ENCODE measurements at regions not wholly inside any gene's neighbourhood (a gene's known extent, or its start where the extent isn't known, plus 50 kb on each side); places are given as distances from the start of the nearest gene placed in this dataset.

- 93% methylated on average over 3 of the region's 3 CpGs for WGBS
Measured at GRCh38 chr12:66956300-66956699, 277.4 kb upstream of the GRIP1 start.

GRCh38 chr12:66959276-66959675 lies 280.4 kb upstream of the GRIP1 start:
- Histone ChIP-seq H3K18ac (ENCODE audit: low read depth in 1 of 2, low read length in 2 of 2) (no peak overlapping the region), H3K27me3 (ENCODE audit: control insufficient read depth in 1 of 2, insufficient read depth in 1 of 2, low read length in 2 of 2) (no peaks in the 10 kb centered on the region), H3K4me1 (ENCODE audit: control insufficient read depth, insufficient read depth, low read depth, low read length) (no peaks in the 10 kb centered on the region), H4K91ac (ENCODE audit: low read length) (no peak overlapping the region), H3K27ac (ENCODE audit: low read length, poor library complexity, severe bottlenecking) (no peak overlapping the region), H2AK5ac (ENCODE audit: low read length, severe bottlenecking) (no peak overlapping the region), H3K14ac (ENCODE audit: low read length in 2 of 2) (no peak overlapping the region), H2AFZ (ENCODE audit: low read depth, low read length) (no peak overlapping the region), H2BK12ac (ENCODE audit: low read length in 2 of 2) (no peak overlapping the region), H4K8ac (ENCODE audit: low read length) (no peak overlapping the region), H3K36me3 (ENCODE audit: control insufficient read depth in 1 of 2, insufficient read depth in 2 of 2, low read depth in 1 of 2, low read length in 2 of 2) (no peaks in the 10 kb centered on the region), H2BK15ac (ENCODE audit: low read depth, poor library complexity, severe bottlenecking) (no peak overlapping the region), H3K9ac (ENCODE audit: low read length) (no peak overlapping the region), H3K4ac (ENCODE audit: low read depth in 1 of 2, low read length in 2 of 2) (no peak overlapping the region), H3K4me3 (ENCODE audit: insufficient read depth in 1 of 2, low read depth in 1 of 2, low read length in 2 of 2) (no peak overlapping the region), H3K4me2 (ENCODE audit: low read length, poor library complexity, severe bottlenecking) (no peak overlapping the region), H3K79me1 (replicated peaks; ENCODE audit: low read length, poor library complexity, severe bottlenecking) (no peaks in the 10 kb centered on the region), H3K9me3 (ENCODE audit: control insufficient read depth, low read length) (no peaks in the 10 kb centered on the region), H2BK120ac (ENCODE audit: low read depth, low read length) (no peak overlapping the region), H3K23ac (ENCODE audit: low read length in 2 of 2) (no peak overlapping the region), H2BK5ac (ENCODE audit: low read depth, low read length, poor library complexity, severe bottlenecking) (no peak overlapping the region)
- DNase-seq: no peak
- WGBS: no CpG with 5 or more reads among the region's 2 CpGs

More at GRCh38 chr12:66956300-66956699, 277.4 kb upstream of the GRIP1 start:
- H3K27me3 ChIP-seq (ENCODE audit: control insufficient read depth in 1 of 2, insufficient read depth in 1 of 2, low read length in 2 of 2): no peaks in the 10 kb centered on the region
- H3K9ac ChIP-seq (ENCODE audit: low read length): no peak overlapping the region
- H2BK120ac ChIP-seq (ENCODE audit: low read depth, low read length): no peak overlapping the region
- H2BK15ac ChIP-seq (ENCODE audit: low read depth, poor library complexity, severe bottlenecking): no peak overlapping the region
- H3K4me2 ChIP-seq (ENCODE audit: low read length, poor library complexity, severe bottlenecking): no peak overlapping the region
- no peaks in the 10 kb centered on the region for H3K79me1 ChIP-seq (replicated peaks; ENCODE audit: low read length, poor library complexity, severe bottlenecking)
- H3K14ac ChIP-seq (ENCODE audit: low read length in 2 of 2): no peak overlapping the region
- DNase-seq: no peak
- H3K4me1 ChIP-seq (ENCODE audit: control insufficient read depth, insufficient read depth, low read depth, low read length): no peaks in the 10 kb centered on the region
- H3K18ac ChIP-seq (ENCODE audit: low read depth in 1 of 2, low read length in 2 of 2): no peak overlapping the region
- no peak overlapping the region for H4K91ac ChIP-seq (ENCODE audit: low read length)
- no peak overlapping the region for H3K23ac ChIP-seq (ENCODE audit: low read length in 2 of 2)
- H2BK12ac ChIP-seq (ENCODE audit: low read length in 2 of 2): no peak overlapping the region
- H3K4ac ChIP-seq (ENCODE audit: low read depth in 1 of 2, low read length in 2 of 2): no peak overlapping the region
- no peak overlapping the region for H2BK5ac ChIP-seq (ENCODE audit: low read depth, low read length, poor library complexity, severe bottlenecking)
- no peak overlapping the region for H3K27ac ChIP-seq (ENCODE audit: low read length, poor library complexity, severe bottlenecking)
- no peak overlapping the region for H2AK5ac ChIP-seq (ENCODE audit: low read length, severe bottlenecking)
- no peak overlapping the region for H2AFZ ChIP-seq (ENCODE audit: low read depth, low read length)
- H3K9me3 ChIP-seq (ENCODE audit: control insufficient read depth, low read length): no peaks in the 10 kb centered on the region
- H3K4me3 ChIP-seq (ENCODE audit: insufficient read depth in 1 of 2, low read depth in 1 of 2, low read length in 2 of 2): no peak overlapping the region
- no peak overlapping the region for H4K8ac ChIP-seq (ENCODE audit: low read length)
- no peaks in the 10 kb centered on the region for H3K36me3 ChIP-seq (ENCODE audit: control insufficient read depth in 1 of 2, insufficient read depth in 2 of 2, low read depth in 1 of 2, low read length in 2 of 2)

GRCh38 chr12:66960006-66960405 lies 281.1 kb upstream of the GRIP1 start:
- WGBS: 71% methylated on average over 1 of the region's 1 CpG
- Histone ChIP-seq H2BK15ac (ENCODE audit: low read depth, poor library complexity, severe bottlenecking) (no peak overlapping the region), H2BK120ac (ENCODE audit: low read depth, low read length) (no peak overlapping the region), H2AK5ac (ENCODE audit: low read length, severe bottlenecking) (no peak overlapping the region), H2AFZ (ENCODE audit: low read depth, low read length) (no peak overlapping the region), H3K14ac (ENCODE audit: low read length in 2 of 2) (no peak overlapping the region), H3K4ac (ENCODE audit: low read depth in 1 of 2, low read length in 2 of 2) (no peak overlapping the region), H3K9me3 (ENCODE audit: control insufficient read depth, low read length) (no peaks in the 10 kb centered on the region), H4K8ac (ENCODE audit: low read length) (no peak overlapping the region), H3K27me3 (ENCODE audit: control insufficient read depth in 1 of 2, insufficient read depth in 1 of 2, low read length in 2 of 2) (no peaks in the 10 kb centered on the region), H3K4me2 (ENCODE audit: low read length, poor library complexity, severe bottlenecking) (no peak overlapping the region), H2BK5ac (ENCODE audit: low read depth, low read length, poor library complexity, severe bottlenecking) (no peak overlapping the region), H3K23ac (ENCODE audit: low read length in 2 of 2) (no peak overlapping the region), H3K9ac (ENCODE audit: low read length) (no peak overlapping the region), H3K27ac (ENCODE audit: low read length, poor library complexity, severe bottlenecking) (no peak overlapping the region), H4K91ac (ENCODE audit: low read length) (no peak overlapping the region), H2BK12ac (ENCODE audit: low read length in 2 of 2) (no peak overlapping the region), H3K36me3 (ENCODE audit: control insufficient read depth in 1 of 2, insufficient read depth in 2 of 2, low read depth in 1 of 2, low read length in 2 of 2) (no peaks in the 10 kb centered on the region), H3K4me3 (ENCODE audit: insufficient read depth in 1 of 2, low read depth in 1 of 2, low read length in 2 of 2) (no peak overlapping the region), H3K18ac (ENCODE audit: low read depth in 1 of 2, low read length in 2 of 2) (no peak overlapping the region), H3K4me1 (ENCODE audit: control insufficient read depth, insufficient read depth, low read depth, low read length) (no peaks in the 10 kb centered on the region), H3K79me1 (replicated peaks; ENCODE audit: low read length, poor library complexity, severe bottlenecking) (no peaks in the 10 kb centered on the region)
- no peak for DNase-seq

GRCh38 chr12:66960704-66961690 lies 282.1 kb upstream of the GRIP1 start:
- Histone ChIP-seq H3K27ac (ENCODE audit: low read length, poor library complexity, severe bottlenecking) (no peak overlapping the region), H3K79me1 (replicated peaks; ENCODE audit: low read length, poor library complexity, severe bottlenecking) (no peaks in the 10 kb centered on the region), H3K18ac (ENCODE audit: low read depth in 1 of 2, low read length in 2 of 2) (no peak overlapping the region), H2AFZ (ENCODE audit: low read depth, low read length) (no peak overlapping the region), H2BK12ac (ENCODE audit: low read length in 2 of 2) (no peak overlapping the region), H3K4me2 (ENCODE audit: low read length, poor library complexity, severe bottlenecking) (no peak overlapping the region), H2BK120ac (ENCODE audit: low read depth, low read length) (no peak overlapping the region), H2AK5ac (ENCODE audit: low read length, severe bottlenecking) (no peak overlapping the region), H4K8ac (ENCODE audit: low read length) (no peak overlapping the region), H3K9ac (ENCODE audit: low read length) (no peak overlapping the region), H4K91ac (ENCODE audit: low read length) (no peak overlapping the region), H3K27me3 (ENCODE audit: control insufficient read depth in 1 of 2, insufficient read depth in 1 of 2, low read length in 2 of 2) (no peaks in the 10 kb centered on the region), H3K36me3 (ENCODE audit: control insufficient read depth in 1 of 2, insufficient read depth in 2 of 2, low read depth in 1 of 2, low read length in 2 of 2) (no peaks in the 10 kb centered on the region), H3K4ac (ENCODE audit: low read depth in 1 of 2, low read length in 2 of 2) (no peak overlapping the region), H3K14ac (ENCODE audit: low read length in 2 of 2) (no peak overlapping the region), H2BK15ac (ENCODE audit: low read depth, poor library complexity, severe bottlenecking) (no peak overlapping the region), H2BK5ac (ENCODE audit: low read depth, low read length, poor library complexity, severe bottlenecking) (no peak overlapping the region), H3K4me1 (ENCODE audit: control insufficient read depth, insufficient read depth, low read depth, low read length) (no peaks in the 10 kb centered on the region), H3K4me3 (ENCODE audit: insufficient read depth in 1 of 2, low read depth in 1 of 2, low read length in 2 of 2) (no peak overlapping the region), H3K9me3 (ENCODE audit: control insufficient read depth, low read length) (no peaks in the 10 kb centered on the region), H3K23ac (ENCODE audit: low read length in 2 of 2) (no peak overlapping the region)
- DNase-seq: no peak
- WGBS: 62% methylated on average over 5 of the region's 6 CpGs
